Stimulated activated CD8-positive, alpha-beta memory T cell treated with anti-CD3 and anti-CD28 coated beads, Interleukin-12 subunit alpha, Interleukin-12 subunit beta, amount 100 ng/mL, for 24 hours (primary cell): ENCODE measurements at regions not wholly inside any gene's neighbourhood (a gene's known extent, or its start where the extent isn't known, plus 50 kb on each side); places are given as distances from the start of the nearest gene placed in this dataset.
"Not testable (repeated sequence)": the region's sequence is repeated elsewhere in the genome, so short reads cannot be mapped to it uniquely, and the experiment has no call there.

Experiments used
- DNase-seq: peaks from one replicate; pipeline ENCODE4 v3.0.0-alpha.2; 2020; ENCODE audit errors: extremely low read depth

DNA sequence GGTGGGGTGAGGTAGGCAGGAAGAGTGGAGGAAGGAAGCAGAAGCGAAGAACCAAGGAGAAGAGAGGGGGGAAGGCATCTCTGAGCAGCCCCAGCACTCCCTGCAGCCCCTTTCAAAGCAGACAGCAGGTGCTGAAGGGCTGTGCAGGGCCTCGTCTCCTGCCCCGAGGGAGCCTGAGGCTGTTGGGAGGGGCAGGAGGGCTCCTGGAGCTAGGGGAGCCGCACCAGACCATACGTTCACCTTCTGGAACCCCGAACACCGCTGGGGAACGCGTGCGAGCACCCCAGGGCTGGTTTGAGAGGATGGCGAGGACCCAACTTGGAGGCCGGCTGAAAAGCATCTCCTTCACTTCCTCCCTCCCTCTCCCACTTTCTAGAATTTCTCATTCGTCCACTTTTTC is 259.8 kb downstream of the FAM43A start:
- DNase-seq, result no peak

GRCh38 chr3:194946091-194946490 is 260.4 kb downstream of the FAM43A start:
- DNase-seq, result no peak

GRCh38 chr3:194949592-194949991 is 263.9 kb downstream of the FAM43A start:
- no peak for DNase-seq

DNA sequence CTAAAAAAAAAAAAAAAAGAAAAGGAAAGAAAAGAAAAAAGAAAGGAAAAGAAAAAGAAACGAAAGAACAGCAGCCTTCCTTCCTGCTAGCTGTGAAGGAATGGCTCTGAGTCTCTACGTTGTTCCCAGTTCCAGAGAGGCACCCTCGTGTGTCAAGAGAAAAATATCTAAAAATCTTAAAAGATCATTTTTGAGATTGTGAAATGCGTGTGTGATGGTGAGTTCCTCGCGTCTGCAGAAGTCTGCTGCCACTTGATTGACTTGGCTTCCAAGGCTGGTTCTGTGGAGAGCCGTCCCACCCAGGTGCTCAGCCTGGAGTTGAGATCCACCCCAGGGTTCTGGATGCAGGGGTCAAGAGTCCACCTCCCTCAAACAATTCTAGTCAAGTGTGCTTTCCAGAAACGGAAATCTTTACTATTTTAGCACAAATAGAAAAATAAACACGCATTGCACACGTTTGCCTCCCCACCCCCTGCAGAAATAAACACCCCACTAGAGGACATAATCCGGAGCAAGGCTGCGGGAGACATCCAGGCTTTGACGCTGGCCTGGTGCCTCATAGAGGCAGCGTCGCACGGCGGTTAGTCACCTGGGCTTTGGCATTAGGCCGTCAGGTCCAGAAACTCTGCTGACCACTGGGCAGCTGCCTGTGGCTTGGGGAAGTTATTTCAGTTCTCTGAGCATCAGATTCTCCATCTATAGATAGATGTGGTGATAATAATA is 265.4 kb downstream of the FAM43A start:
- DNase-seq, result no peak

DNA sequence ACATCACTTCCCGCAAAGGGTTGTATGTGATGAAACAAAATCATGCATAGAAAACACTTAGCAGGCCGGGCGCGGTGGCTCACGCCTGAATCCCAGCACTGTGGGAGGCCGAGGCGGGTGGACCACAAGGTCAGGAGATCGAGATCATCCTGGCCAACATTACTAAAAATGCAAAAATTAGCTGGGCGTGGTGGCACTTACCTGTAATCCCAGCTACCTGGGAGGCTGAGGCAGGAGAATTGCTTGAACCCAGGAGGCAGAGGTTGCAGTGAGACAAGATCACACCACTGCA is 265.9 kb downstream of the FAM43A start:
- not testable (repeated sequence) for DNase-seq

DNA sequence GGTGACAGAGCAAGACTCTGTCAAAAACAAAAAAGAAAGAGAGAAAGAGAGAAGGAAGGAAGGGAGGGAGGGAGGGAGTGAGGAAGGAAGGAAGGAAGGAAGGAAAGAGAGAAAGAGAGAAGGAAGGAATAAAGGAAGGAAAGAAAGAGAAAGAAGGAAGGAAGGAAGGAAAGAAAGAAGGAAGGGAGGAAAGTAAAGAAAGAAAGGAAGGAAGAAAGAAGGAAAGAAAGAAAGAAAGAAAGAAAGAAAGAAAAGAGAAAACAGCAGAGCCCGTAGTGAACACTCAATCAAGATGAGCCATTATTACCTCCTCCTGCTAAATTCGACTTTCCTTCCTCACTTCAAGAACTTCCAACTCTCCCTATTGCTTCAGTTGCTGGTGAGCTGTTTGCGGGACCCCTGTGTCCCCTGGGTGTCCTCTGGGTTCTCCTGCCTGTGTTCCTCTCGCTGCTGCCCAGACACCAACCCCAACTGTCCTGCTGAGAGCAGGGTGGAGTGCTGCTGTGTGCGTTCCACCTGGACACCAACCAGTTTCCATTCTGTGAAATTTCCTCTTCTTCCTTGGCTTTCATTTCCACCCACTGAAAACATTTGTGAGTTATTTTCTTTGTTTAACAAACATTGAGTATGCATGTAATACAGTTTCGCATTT is 266.4 kb downstream of the FAM43A start:
- DNase-seq, result no peak

DNA sequence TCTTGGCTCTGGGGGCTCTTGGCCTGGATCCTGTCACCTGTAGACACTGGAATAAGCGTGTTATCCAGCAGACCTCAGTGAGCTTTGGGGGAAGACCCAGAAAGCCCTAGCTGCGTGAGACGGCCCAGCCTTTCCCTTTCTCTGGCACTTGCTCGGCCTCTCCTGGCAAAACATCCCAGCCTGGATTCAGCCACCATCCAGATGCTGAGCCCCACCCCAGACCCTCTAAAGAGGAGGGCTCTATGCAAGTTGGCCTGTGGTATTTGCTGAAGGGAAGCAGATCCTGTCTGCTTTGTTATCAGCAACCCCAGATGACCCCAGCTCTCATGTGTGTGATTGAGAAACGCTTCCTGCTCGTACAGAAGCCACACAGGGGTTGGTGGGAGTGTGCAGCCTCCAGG is 267.2 kb downstream of the FAM43A start:
- DNase-seq, result no peak

GRCh38 chr3:194953291-194953690 is 267.6 kb downstream of the FAM43A start:
- DNase-seq, result no peak

DNA sequence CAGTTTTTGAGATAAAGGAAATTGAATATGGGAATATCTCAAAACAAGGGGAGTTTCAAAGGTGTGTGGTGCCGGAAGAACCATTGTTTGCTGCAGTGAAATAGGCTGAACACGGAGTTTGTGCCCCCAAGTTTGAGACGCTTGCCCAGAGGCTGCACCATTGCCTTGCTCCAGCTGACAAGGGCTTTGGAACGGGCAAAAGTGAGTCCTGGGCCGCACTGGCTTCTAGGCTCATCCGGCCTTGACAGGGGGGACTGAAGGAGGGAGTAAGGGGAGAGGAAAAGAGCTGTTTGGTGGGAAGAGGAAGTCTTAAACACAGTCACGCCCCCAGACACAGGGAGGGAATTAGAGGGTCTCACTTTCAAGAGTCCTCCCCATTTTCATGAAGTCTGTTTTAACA is 269.9 kb downstream of the FAM43A start:
- DNase-seq, result no peak

DNA sequence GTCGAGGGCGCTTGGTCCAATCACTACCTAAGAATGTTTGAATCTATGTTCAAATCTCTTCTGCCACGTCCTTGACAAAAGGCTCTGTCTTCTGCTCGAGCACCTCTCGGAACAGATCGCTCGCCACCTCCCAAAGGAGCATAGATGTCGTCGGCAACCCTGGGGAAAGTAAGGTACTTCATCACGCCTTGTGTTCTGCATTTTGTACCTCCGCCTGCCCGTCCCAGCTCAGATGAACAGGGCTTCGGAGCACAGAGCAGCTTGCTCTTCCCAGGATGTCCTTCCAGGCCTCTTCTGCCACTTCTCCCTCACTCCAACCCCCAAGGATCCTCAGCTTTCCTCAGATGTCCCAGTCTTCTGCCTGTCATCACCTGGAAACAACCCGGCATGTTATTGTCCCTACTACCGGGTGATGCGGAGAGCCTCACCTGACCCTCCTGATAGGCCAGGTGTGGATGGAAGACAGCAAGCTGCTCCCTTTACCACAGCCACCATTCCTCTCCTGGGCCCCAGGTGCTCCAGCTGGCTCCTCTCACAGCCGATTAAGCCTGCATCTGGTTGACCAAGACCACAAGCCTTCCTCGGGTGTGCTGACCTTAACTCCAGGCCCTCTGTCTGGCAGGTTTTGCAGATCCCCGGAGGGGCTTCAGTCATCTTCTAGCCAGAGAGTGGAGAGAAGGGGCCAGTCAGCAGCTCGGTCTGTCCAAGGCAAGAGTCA is 270.5 kb downstream of the FAM43A start:
- DNase-seq, result no peak

GRCh38 chr3:194956697-194957396 is 271.2 kb downstream of the FAM43A start:
- no peak for DNase-seq

GRCh38 chr3:194957743-194958240 is 272.1 kb downstream of the FAM43A start:
- no peak for DNase-seq

- DNase-seq, result no peak
Observed at GRCh38 chr3:194959217-194959616, 273.5 kb downstream of the FAM43A start.

- not testable (repeated sequence) for DNase-seq
Observed at GRCh38 chr3:194959666-194960065, 274.0 kb downstream of the FAM43A start.

DNA sequence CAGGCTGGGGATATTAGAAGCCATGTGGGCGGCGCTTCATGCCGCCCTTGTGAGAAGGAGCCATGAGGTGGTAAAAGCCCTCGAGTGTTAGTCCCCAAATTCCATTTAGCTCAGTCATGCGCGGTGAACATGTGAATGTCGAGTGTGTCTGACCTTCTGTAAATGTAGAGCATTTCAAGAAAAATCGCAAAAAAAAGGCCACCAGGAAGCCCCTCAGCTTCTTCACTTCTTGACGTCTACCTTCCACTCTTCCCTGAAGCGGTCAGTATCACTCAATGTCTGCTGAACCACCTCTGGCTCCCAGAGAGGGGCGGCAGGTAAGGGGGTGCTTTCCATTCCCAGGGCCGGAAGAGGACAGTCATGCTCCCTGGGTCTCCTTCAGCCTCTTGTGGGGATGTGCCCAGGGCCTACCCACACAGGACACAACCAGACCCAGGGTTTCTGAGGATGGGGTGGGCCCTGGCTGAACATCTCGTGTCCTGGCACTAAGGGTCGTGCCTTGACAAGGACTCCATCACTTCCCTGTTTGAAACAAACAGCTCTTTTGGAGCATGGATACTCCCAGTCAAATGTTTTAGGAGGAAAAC is 274.9 kb downstream of the FAM43A start:
- DNase-seq, result no peak

- DNase-seq, result no peak
Observed at GRCh38 chr3:194961149-194961548, 275.5 kb downstream of the FAM43A start.

- DNase-seq, result no peak
Observed at GRCh38 chr3:194961571-194961970, 275.9 kb downstream of the FAM43A start.

DNA sequence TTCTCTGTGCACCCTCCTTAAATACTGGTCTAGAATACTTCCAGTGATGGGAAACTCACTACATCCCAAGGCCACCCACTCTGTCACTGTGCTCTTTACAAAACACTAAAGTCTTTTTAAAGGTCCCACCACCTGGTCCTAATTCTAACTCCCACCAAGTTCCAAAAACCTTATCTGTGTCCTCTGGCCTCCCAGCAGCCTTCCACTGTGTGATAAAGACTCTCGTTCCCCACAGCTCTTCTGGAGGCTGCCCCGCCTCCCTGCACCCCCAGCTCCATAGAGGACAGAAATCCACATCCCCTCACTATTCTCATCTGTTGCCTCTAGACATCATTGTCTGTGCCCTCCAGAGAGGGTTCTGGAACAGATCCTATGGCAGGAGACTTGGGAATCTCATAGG is 276.4 kb downstream of the FAM43A start:
- no peak for DNase-seq

- no peak for DNase-seq
Observed at GRCh38 chr3:194964809-194965208, 279.1 kb downstream of the FAM43A start.

DNA sequence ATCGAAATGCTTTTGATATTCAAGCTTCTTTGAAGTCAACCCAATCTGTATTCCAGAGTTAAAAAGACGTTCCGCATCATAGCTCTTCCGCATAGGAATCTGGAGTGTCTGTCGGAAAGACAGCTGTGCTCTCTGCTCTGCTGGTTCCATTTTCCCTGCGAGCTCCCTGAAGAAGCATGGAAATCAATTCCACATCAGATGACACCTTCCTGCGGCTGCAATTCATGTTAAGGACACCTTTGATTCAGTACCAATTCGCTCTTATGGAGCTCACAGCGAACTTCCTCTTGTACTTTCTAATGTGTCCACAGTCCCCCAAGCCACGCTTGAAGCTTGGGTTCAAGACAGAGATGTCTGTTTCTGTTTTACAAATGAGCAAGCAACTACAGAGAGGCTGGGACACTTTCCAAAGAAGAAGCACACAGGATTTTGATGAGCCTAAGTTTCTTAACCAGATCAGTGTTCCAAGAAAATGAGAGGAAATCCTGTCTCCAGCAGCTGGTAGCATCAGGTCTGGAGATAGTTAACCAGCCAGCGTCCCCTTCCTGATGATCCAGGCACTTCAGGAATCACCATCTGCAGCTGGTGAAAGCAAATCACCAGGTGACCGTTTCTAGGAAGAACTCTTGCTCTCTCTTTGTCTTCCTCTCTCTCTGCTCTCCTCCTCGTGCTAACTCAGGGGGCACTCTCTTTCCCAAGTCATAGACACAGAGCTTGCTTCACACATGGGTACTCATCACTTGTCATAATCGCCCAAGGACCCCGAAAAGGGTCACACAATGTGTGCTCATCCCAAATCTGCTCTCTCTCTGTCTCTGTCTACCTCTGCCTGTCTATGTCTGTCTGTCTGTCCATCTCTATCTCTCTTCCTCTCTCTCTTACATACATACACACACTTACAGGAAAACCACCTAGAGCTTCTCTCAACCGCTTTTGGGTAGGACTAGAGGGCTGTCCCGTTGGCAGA is 281.8 kb downstream of the FAM43A start:
- DNase-seq, result no peak

GRCh38 chr3:194970066-194970465 is 284.4 kb downstream of the FAM43A start:
- DNase-seq, result no peak
